Fibroblast of villous mesenchyme (primary cell): ENCODE measurements at regions not wholly inside any gene's neighbourhood (a gene's known extent, or its start where the extent isn't known, plus 50 kb on each side); places are given as distances from the start of the nearest gene placed in this dataset.
"Not testable (repeated sequence)": the region's sequence is repeated elsewhere in the genome, so short reads cannot be mapped to it uniquely, and the experiment has no call there.

Experiments used
- DNase-seq: peaks from one replicate; pipeline ENCODE4 v3.0.0-alpha.2; 2010; ENCODE audit warnings: low read depth
- H3K4me3 ChIP-seq: 2 replicates; pipeline ENCODE4 v1.5.1; 2011; ENCODE audit warnings: low read depth, mild to moderate bottlenecking, low read length
- CTCF ChIP-seq: IDR thresholded peaks from 2 replicates; pipeline ENCODE4 v1.5.1; 2012; ENCODE audit warnings: low read depth, mild to moderate bottlenecking, low read length; ENCODE audit not compliant: insufficient read depth

- TF ChIP-seq CTCF = no peak
- H3K4me3 ChIP-seq = no peak overlapping the region
- no peak for DNase-seq
Observed at GRCh38 chr1:157272264-157272663, 134.1 kb upstream of the ETV3 start.

DNA sequence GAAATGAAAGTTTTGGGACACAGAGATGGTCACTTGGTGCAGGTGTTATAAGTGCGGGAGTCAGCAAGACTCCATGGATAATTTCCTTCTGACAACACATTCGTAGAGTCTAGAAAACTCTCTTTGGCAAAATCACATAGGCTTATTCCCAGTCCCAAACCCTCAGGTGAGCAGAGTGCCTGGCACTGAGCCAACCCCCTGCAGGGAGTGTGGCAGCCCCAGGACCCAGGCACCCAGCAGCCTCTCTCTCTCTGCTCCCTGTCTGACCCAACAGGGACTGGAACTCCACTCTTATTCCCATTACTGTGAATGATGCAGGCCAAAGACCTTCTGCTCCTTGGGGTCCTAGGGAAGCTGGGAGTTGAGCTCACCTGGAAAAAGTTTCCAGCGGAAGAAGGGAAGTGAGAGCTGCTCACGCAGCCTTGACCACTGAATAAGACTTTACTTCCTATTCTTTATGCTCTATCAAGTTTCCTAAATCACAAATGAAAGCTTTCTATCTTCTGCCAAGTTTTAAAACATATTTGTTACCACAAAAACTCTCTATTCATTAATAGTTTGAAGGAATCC, 132.6 kb upstream of the ETV3 start:
- no peak for DNase-seq
- no peak for TF ChIP-seq CTCF
- H3K4me3 ChIP-seq = no peak overlapping the region

DNA sequence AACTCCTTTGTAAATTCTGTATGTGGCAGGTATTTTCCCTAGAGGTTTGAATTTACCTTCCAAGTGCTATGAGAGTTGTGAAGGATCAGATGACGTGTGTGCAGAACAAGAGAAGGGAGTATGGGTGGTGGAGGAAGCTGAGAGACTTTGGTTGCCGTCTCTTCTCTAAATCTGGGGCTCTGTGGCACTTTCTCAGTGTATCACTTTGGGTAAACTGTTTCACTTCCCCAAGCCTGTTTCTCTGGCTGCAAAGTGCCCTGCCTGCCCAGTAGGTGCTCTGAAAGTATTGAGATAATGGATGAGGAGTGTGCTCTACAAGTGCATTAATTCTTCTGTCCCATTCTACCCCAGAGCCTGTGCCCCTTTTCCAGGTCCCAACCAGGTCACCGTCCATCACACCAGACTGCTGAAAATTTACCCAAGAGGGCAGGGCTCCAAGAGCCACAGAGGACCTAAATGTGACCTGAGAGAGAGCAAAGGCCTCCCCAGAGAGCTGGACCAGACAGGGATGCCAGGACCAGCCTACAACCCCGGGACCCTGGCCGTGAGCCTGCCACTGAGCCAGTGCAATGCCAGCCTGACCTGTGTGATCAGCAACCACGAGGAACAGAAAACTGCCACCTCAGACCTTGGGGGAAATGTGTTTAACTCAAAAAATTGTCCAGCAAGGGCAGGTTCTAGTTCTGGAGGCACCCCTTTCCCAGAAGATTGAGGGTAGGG, 131.6 kb upstream of the ETV3 start:
- no peak for TF ChIP-seq CTCF
- no peak for DNase-seq
- H3K4me3 ChIP-seq = no peak overlapping the region

GRCh38 chr1:157262891-157263290, 124.7 kb upstream of the ETV3 start:
- H3K4me3 ChIP-seq = no peak overlapping the region
- DNase-seq = no peak
- TF ChIP-seq CTCF = no peak

- no peak for TF ChIP-seq CTCF
- no peak overlapping the region for H3K4me3 ChIP-seq
- no peak for DNase-seq
Observed at GRCh38 chr1:157262422-157262821, 124.2 kb upstream of the ETV3 start.

GRCh38 chr1:157255891-157256290, 117.7 kb upstream of the ETV3 start:
- not testable (repeated sequence) for DNase-seq

GRCh38 chr1:157254183-157254582, 116.0 kb upstream of the ETV3 start:
- DNase-seq = not testable (repeated sequence)

More at GRCh38 chr1:157255891-157256290, 117.7 kb upstream of the ETV3 start:
- H3K4me3 ChIP-seq = not testable (repeated sequence)

DNA sequence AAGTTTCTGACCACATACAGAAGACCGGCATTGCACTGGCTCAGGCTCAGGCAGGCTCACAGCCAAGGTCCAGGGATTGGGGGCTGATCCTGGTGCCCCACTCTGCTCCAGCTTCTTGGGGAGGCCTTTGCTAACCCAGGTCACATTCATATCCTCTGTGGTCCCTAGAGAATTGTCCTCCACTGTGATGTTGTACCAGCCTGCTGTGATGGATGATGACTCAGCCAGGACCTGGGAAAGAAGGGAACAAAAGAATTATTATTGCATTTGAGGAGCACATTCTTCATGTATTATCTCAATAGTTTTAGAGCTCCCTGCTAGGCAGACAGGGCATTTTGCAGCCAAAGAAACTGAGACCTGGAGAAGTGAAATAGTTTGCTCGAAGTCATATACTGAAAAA, 114.3 kb upstream of the ETV3 start:
- no peak overlapping the region for H3K4me3 ChIP-seq
- no peak for DNase-seq
- no peak for TF ChIP-seq CTCF

More at GRCh38 chr1:157254183-157254582, 116.0 kb upstream of the ETV3 start:
- H3K4me3 ChIP-seq = not testable (repeated sequence)
